ENCODE measurements at regions not wholly inside any gene's neighbourhood (a gene's known extent, or its start where the extent isn't known, plus 50 kb on each side); places are given as distances from the start of the nearest gene placed in this dataset.

DNA sequence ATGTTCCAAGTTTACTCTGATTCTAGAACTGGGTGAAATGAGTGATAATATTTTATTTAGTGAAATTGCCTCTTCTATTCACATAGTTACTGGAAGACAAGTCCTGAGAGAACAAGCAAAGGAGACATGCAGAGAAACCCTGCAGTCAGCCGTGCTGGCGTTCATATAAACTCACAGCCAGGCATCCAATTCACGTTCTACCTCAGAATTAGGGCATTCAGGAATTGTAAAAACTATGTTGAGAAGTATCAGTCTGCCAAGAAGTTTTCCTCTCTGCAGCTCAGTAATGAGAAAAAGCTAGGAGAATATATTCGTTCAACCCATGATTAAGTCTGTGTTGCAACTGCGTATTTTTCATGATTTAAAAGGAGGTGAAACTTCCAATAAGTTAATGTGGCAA lies 156.2 kb upstream of the DSEL start:
- intact Hi-C loops (cut with micrococcal nuclease) = no loop called here

DNA sequence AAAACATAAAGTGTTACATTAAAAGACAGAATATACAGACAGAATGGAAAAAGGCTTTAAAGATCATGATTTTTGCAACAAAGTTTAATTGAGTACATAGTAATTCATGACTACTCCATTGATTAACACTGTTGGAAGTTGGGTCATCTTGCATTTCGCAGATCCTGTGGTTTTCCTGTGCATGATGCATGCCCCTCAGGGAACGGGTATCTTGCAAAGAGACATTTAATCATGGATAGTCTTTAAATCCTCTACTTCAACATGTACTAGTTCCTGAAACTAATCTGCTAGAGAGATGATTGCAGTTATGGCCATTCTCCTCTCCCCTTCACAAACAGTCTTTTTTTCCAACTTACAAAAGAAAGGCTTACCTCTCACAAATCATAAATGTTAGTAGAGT lies 155.6 kb upstream of the DSEL start:
- intact Hi-C loops (cut with micrococcal nuclease) = no loop called here

DNA sequence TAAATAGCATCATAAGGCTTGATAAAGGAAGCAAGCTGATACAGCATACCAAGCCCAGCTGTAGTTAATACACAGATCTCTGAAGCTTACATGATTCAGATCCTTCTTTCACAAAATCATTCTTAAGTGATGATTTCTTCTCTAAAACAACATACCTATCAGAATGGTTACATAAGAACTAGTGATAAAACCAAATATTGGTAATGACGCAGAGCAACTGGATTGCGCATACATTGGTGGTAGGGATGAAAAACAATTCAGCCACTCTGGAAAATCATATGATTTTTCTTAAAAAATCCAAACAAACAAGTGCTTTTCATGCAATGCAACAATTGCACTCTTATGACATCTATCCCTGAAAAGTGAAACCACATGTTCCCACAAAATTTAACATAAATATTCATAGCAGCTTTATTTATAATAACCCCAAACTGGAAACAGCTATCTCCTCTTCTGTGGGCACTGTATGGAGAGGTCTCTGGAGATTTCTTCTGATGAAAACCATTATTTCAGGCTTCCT lies 153.6 kb upstream of the DSEL start:
- intact Hi-C loops (cut with micrococcal nuclease) = no loop called here

- intact Hi-C loops (cut with micrococcal nuclease) = no loop called here
Measured at GRCh38 chr18:67665266-67665665, 148.7 kb upstream of the DSEL start.

DNA sequence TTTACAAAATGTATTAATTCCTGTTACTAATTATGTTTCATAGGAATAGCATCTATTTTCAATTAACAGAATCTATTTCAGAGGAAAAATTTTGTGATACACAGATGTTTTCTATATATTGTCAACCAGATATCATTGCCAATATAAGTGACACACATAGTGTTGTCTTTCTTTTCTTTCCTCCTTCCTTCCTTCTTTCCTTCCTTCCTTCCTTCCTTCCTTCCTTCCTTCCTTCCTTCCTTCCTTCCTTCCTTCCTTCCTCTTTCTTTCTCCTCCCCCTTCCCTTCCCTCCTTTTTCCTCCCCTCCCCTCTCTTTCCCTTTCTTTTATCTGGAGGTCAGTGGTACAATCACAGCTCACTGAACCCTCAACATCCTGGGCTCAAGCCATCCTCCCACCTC lies 146.5 kb upstream of the DSEL start:
- intact Hi-C loops (cut with micrococcal nuclease) = no loop called here

GRCh38 chr18:67661555-67661954 lies 145.0 kb upstream of the DSEL start:
- intact Hi-C loops (cut with micrococcal nuclease) = no loop called here

DNA sequence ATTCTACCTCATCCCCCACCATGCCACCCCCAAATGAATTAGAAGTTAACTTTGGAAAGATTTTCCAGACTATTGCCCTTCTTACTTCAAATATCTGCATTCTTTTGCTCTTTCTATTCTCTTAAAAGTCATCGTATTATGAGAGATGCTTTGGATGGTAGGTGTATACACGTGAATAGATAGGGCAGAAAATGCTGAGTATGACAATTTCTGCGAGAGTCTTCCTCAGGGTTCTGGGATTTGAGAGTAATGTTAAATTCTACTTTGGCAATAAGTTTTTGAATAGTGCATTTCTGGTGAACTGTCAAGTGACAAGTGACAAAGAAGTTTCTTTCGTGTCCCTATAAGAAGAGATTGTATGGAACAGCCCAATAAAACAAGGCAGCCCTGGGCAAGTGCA lies 137.6 kb upstream of the DSEL start:
- intact Hi-C loops (cut with micrococcal nuclease) = no loop called here

DNA sequence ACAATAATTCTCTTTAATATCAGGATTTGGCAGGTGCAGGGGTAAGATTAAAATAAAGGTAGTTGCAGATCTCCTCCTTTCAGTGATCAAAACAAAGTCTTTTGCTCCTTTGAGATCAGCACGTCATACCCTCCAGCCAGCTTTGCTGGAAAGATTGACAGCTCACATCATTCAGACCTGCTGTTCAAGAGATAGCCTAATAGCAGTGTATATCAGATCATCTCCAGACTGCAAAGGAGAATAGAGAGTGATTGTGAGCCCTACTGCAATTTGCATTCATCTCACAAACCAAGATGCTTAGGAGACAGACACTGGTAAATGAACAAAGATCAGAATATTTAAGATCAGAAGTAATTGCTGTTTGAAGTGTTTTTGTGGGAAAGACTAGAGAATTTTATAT lies 135.8 kb upstream of the DSEL start:
- intact Hi-C loops (cut with micrococcal nuclease) = no loop called here

DNA sequence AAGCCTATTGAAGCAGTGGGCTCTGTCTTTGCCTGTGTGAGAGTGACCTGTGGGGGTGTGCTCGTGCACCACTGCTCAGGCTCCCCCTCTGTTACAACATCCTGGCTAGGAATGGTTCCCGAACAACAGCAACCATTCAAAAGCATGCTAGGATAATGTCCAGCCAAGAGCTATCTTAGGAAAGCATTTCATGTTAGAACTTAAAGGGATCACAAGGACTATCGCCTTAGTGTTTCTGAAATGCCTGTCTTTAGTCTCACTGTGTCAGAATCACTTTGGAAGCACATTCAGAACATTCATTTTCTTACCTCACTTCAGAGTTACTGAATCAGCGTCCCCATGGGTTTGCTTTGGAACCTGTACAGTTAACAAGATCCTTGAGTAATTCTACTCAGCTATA lies 134.9 kb upstream of the DSEL start:
- intact Hi-C loops (cut with micrococcal nuclease) = no loop called here

DNA sequence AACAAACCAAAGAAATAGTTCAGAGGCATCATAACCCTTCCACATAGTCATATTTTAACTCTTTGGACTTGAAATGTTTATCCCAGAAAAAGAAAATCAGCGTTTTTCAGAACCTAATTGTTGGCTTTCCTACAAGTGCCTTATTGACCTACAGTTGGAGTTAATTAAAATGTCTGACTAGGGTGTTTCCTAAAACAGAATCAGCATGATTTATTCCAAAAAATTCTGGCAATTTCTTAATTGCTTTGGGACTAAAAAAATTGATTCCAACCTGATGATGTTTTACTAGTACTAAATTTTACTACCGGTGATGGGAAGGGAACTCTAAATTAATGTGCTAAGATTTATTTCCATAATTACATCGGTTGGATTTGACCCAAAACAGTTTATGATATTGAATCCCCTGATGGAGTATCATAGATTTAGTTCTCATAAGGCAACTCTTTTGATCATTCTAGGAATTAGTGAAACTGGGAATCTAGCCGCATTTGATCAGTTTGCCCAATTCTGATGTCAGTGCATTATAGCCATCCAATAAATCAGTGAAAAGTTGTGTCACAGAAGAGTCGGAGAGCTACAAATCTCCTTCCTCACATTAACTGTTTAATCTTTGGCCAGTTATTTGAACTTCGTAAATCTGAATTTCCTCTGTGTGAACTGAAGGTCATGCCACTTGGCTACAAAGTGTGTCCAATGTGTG lies 134.3 kb upstream of the DSEL start:
- intact Hi-C loops (cut with micrococcal nuclease) = no loop called here

DNA sequence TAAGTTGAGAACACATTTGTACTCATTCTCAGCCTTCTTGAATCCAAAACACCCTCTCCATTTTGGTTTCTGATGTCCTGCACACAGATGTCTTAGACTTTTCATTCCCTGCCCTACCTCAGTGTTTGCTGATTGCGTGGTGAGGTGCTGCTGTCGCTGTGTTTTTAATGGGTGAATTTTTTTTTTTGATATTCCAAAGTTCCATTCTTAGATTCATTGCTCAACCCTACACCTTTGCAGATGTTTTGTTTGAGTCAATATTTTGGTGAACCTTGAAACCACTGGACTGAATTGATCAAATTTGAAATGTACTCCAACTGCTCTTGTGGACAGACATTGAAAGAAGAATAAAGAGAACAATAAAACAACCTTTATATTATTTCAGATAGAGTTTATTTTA lies 130.4 kb upstream of the DSEL start:
- intact Hi-C loops (cut with micrococcal nuclease) = no loop called here

GRCh38 chr18:67644226-67644625 lies 127.7 kb upstream of the DSEL start:
- intact Hi-C loops (cut with micrococcal nuclease) = no loop called here

- intact Hi-C loops (cut with micrococcal nuclease) = no loop called here
Measured at GRCh38 chr18:67639872-67640271, 123.4 kb upstream of the DSEL start.

DNA sequence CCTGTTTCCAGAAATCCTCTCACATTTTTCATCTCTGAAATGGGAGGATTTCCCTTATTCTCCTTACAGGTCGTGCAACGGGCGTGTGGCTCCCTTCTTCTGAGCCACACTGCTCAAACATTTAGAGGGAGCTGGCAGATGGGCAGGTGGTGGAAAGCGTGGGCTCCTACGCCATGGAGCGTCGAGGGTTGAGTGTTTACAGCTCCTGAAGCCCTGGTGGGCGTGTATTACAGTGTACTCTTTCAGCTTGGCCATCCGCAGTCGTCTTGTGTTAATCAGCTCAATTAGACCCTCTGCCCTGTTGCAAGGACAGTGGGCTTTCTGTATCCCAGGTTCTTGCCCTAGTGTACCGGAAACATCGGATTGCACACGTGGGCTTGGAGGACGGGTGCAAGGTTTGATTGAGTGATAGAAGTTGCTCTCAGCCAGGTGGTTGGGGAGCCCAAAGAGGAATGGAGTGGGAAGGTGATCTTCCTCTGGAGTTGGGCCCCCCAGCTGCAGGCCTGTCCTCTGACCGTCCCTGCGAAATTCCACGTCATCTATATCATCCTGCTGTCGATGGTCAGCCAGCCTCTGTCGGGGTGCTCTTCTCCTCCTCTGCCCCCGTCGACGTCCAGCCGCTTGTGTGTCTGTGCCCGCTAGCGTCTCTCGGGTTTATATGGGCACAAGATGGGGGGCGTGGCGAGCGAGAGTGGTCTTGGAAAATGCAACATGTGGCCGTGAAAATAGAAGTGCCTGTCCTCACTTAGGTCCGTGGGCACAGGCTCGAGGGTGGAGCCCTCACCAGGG lies 120.3 kb upstream of the DSEL start:
- intact Hi-C loops (cut with micrococcal nuclease) = no loop called here

GRCh38 chr18:67634631-67635338 lies 118.3 kb upstream of the DSEL start:
- intact Hi-C loops (cut with micrococcal nuclease) = no loop called here

DNA sequence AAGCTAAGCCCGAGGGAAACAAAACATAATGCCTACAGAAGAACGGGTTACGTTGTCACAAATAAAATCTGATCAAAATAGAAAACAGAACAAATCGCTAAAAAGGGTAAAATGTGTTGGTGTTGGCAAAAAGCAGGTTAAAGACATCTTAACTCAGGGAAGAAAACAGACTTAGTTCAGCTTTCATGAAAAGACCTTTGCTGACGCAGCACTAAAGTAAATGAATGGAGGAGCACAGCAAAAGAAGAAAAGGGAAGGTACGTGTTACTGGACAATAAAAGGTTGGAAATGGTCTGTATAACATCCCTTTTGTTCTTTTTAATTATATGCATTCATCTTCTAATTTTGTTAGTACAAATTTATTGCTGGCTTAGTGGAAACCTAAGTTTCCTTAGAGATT lies 117.4 kb upstream of the DSEL start:
- intact Hi-C loops (cut with micrococcal nuclease) = no loop called here

- intact Hi-C loops (cut with micrococcal nuclease) = no loop called here
Measured at GRCh38 chr18:67621906-67622305, 105.4 kb upstream of the DSEL start.

DNA sequence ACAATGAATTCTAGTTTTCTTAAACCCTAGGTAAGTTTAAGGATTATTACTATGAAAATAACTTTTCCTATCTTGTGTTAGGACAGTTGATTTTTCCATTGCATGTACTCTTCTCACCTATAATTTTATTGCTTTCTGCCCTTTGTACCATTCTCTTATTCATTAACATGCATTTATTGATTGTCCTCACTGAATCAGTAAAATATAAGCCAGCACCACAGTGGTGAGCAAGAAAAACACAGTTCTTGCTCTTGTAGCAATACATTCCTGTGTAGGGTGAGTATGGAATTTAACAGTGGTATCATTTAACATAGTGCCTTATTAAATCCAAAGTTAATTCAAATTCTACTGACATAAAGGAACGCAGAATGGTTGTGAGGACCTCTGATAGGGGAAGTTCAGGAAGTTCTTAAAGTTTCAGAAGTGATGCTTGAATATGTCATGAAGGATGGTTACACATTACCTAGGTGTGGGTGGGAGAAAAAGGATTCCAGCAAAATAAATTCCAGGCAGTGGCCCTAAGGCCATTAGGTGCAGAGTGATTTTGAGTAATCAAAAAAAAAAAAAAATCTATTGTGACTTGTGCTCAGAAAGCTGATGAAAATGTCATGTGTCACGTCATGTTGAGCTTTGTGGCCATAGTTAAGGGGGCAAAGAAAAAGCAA lies 104.7 kb upstream of the DSEL start:
- intact Hi-C loops (cut with micrococcal nuclease) = no loop called here

- intact Hi-C loops (cut with micrococcal nuclease) = no loop called here
Measured at GRCh38 chr18:67618061-67618460, 101.5 kb upstream of the DSEL start.

GRCh38 chr18:67615876-67616275 lies 99.4 kb upstream of the DSEL start:
- intact Hi-C loops (cut with micrococcal nuclease) = no loop called here

- intact Hi-C loops (cut with micrococcal nuclease) = no loop called here
Measured at GRCh38 chr18:67613731-67614130, 97.2 kb upstream of the DSEL start.

GRCh38 chr18:67612281-67612680 lies 95.8 kb upstream of the DSEL start:
- intact Hi-C loops (cut with micrococcal nuclease) = no loop called here
